ENCODE measurements at regions not wholly inside any gene's neighbourhood (a gene's known extent, or its start where the extent isn't known, plus 50 kb on each side); places are given as distances from the start of the nearest gene placed in this dataset.
A peak's percentile ranks its signal among the peaks of the same experiment; 100 is the strongest.

- POLR2A ChIA-PET = interaction anchor here (0.6 kb wide), 1 partner anchor 1419 kb away, joined by 3 read pairs; no protein-coding TSS in a partner anchor
- Histone ChIP-seq H3K36me3 (ENCODE audit: control insufficient read depth, insufficient read depth, low read length) (no peaks in the 10 kb centered on the region), H3K9me3 (no peaks in the 10 kb centered on the region), H3K27me3 (replicated peaks; ENCODE audit: control insufficient read depth, insufficient read depth, low read length) (no peaks in the 10 kb centered on the region), H3K4me1 (no peaks in the 10 kb centered on the region), H3K4me3 (ENCODE audit: low read depth, low read length) (no peak overlapping the region)
- CTCF ChIA-PET = interaction anchor here (0.9 kb wide), 1 partner anchor 967 kb away, joined by 3 read pairs; the partner anchor contains the start of gene EPHB1
- no peaks in the 10 kb centered on the region for H3K36me3 Mint-ChIP-seq (ENCODE audit: insufficient read depth, unreplicated experiment)
- no peak overlapping the region for H3K27ac Mint-ChIP-seq (ENCODE audit: unreplicated experiment)
- no peaks in the 10 kb centered on the region for H3K9me3 Mint-ChIP-seq (ENCODE audit: unreplicated experiment)
- intact Hi-C loops (cut with micrococcal nuclease; ENCODE audit: unreplicated experiment) = no loop called here
- no peaks in the 10 kb centered on the region for H3K4me1 Mint-ChIP-seq (ENCODE audit: low read depth, unreplicated experiment)
- no TSS peak for BruUV-seq (replicated peaks)
- TF ChIP-seq CTCF (IDR thresholded peaks at IDR 0.05; ENCODE audit: insufficient read depth in 1 of 2, low read depth in 1 of 2, low read length in 1 of 2, severe bottlenecking in 1 of 2, unreplicated experiment in 1 of 2) = peak in 1 of 2 experiments; percentile 21
- no peak for DNase-seq
- H3K27me3 Mint-ChIP-seq (ENCODE audit: insufficient read depth, unreplicated experiment) = peaks cover 12% of the 10 kb centered on the region
- no peak overlapping the region for H3K4me3 Mint-ChIP-seq (ENCODE audit: unreplicated experiment)
These were observed 203.2 kb upstream of the PPP2R3A start for GRCh38 chr3:135762188-135762856.

GRCh38 chr3:135766115-135766514 is 199.4 kb upstream of the PPP2R3A start:
- TF ChIP-seq CTCF (IDR thresholded peaks at IDR 0.05; ENCODE audit: insufficient read depth in 1 of 2, low read depth in 1 of 2, low read length in 1 of 2, severe bottlenecking in 1 of 2, unreplicated experiment in 1 of 2) = no peak
- ChIA-PET CTCF (interaction anchor here (0.6 kb wide), 1 partner anchor 19 kb away, joined by 5 read pairs; no protein-coding TSS in a partner anchor), POLR2A (no interaction called here)
- no peaks in the 10 kb centered on the region for H3K9me3 Mint-ChIP-seq (ENCODE audit: unreplicated experiment)
- intact Hi-C loops (cut with micrococcal nuclease; ENCODE audit: unreplicated experiment) = no loop called here
- no peak overlapping the region for H3K4me3 ChIP-seq (ENCODE audit: low read depth, low read length)
- H3K4me1 ChIP-seq = no peaks in the 10 kb centered on the region
- peaks cover 16% of the 10 kb centered on the region for H3K27me3 Mint-ChIP-seq (ENCODE audit: insufficient read depth, unreplicated experiment)
- H3K9me3 ChIP-seq = no peaks in the 10 kb centered on the region
- H3K27me3 ChIP-seq (replicated peaks; ENCODE audit: control insufficient read depth, insufficient read depth, low read length) = no peaks in the 10 kb centered on the region
- no peaks in the 10 kb centered on the region for H3K4me1 Mint-ChIP-seq (ENCODE audit: low read depth, unreplicated experiment)
- no peak overlapping the region for H3K4me3 Mint-ChIP-seq (ENCODE audit: unreplicated experiment)
- no TSS peak for BruUV-seq (replicated peaks)
- H3K36me3 ChIP-seq (ENCODE audit: control insufficient read depth, insufficient read depth, low read length) = no peaks in the 10 kb centered on the region
- no peak for DNase-seq
- H3K36me3 Mint-ChIP-seq (ENCODE audit: insufficient read depth, unreplicated experiment) = no peaks in the 10 kb centered on the region
- H3K27ac Mint-ChIP-seq (ENCODE audit: unreplicated experiment) = no peak overlapping the region

- no peaks in the 10 kb centered on the region for H3K9me3 ChIP-seq
- no peak for TF ChIP-seq CTCF (IDR thresholded peaks at IDR 0.05; ENCODE audit: insufficient read depth in 1 of 2, low read depth in 1 of 2, low read length in 1 of 2, severe bottlenecking in 1 of 2, unreplicated experiment in 1 of 2)
- ChIA-PET POLR2A (no interaction called here), CTCF (no interaction called here)
- intact Hi-C loops (cut with micrococcal nuclease; ENCODE audit: unreplicated experiment) = no loop called here
- BruUV-seq (replicated peaks) = no TSS peak
- H3K27me3 Mint-ChIP-seq (ENCODE audit: insufficient read depth, unreplicated experiment) = peaks cover 14% of the 10 kb centered on the region
- H3K27me3 ChIP-seq (replicated peaks; ENCODE audit: control insufficient read depth, insufficient read depth, low read length) = no peaks in the 10 kb centered on the region; the same call in 1 of the 2 replicates
- no peak overlapping the region for H3K27ac Mint-ChIP-seq (ENCODE audit: unreplicated experiment)
- no peaks in the 10 kb centered on the region for H3K36me3 Mint-ChIP-seq (ENCODE audit: insufficient read depth, unreplicated experiment)
- H3K4me3 ChIP-seq (ENCODE audit: low read depth, low read length) = no peak overlapping the region
- H3K36me3 ChIP-seq (ENCODE audit: control insufficient read depth, insufficient read depth, low read length) = no peaks in the 10 kb centered on the region
- no peaks in the 10 kb centered on the region for H3K4me1 ChIP-seq
- H3K4me3 Mint-ChIP-seq (ENCODE audit: unreplicated experiment) = no peak overlapping the region
- H3K4me1 Mint-ChIP-seq (ENCODE audit: low read depth, unreplicated experiment) = no peaks in the 10 kb centered on the region
- H3K9me3 Mint-ChIP-seq (ENCODE audit: unreplicated experiment) = no peaks in the 10 kb centered on the region
- DNase-seq = no peak
These were observed 193.8 kb upstream of the PPP2R3A start for GRCh38 chr3:135771760-135772159.

Measured in Caco-2 (cell line).